Muscle of arm (tissue), 1 donor: ENCODE measurements at regions not wholly inside any gene's neighbourhood (a gene's known extent, or its start where the extent isn't known, plus 50 kb on each side); places are given as distances from the start of the nearest gene placed in this dataset.
"Not testable (repeated sequence)": the region's sequence is repeated elsewhere in the genome, so short reads cannot be mapped to it uniquely, and the experiment has no call there.

Source experiments
- DNase-seq: peaks from one replicate; pipeline ENCODE4 v3.0.0-alpha.2; 2013

- DNase-seq, result no peak
These were observed 726.7 kb downstream of the GRXCR1 start for GRCh38 chr4:43619219-43619618.

GRCh38 chr4:43637893-43638292, 745.4 kb downstream of the GRXCR1 start:
- DNase-seq, result not testable (repeated sequence)

GRCh38 chr4:43651991-43652390, 759.5 kb downstream of the GRXCR1 start:
- DNase-seq, result no peak

GRCh38 chr4:43659547-43659946, 767.0 kb downstream of the GRXCR1 start:
- not testable (repeated sequence) for DNase-seq

GRCh38 chr4:43672265-43672885, 776.2 kb downstream of the KCTD8 start:
- not testable (repeated sequence) for DNase-seq

- no peak for DNase-seq
These were observed 768.2 kb downstream of the KCTD8 start for GRCh38 chr4:43680421-43680820.

- no peak for DNase-seq
These were observed 766.1 kb downstream of the KCTD8 start for GRCh38 chr4:43682551-43682950.

- DNase-seq, result no peak
These were observed 758.5 kb downstream of the KCTD8 start for GRCh38 chr4:43690116-43690515.

- no peak for DNase-seq
These were observed 754.7 kb downstream of the KCTD8 start for GRCh38 chr4:43693876-43694275.

GRCh38 chr4:43709443-43709842, 739.2 kb downstream of the KCTD8 start:
- DNase-seq, result no peak

- no peak for DNase-seq
These were observed 731.8 kb downstream of the KCTD8 start for GRCh38 chr4:43716721-43717395.

GRCh38 chr4:43718369-43718768, 730.2 kb downstream of the KCTD8 start:
- DNase-seq, result no peak

GRCh38 chr4:43732829-43733426, 715.7 kb downstream of the KCTD8 start:
- DNase-seq, result no peak

- DNase-seq, result no peak
These were observed 706.5 kb downstream of the KCTD8 start for GRCh38 chr4:43742083-43742482.

GRCh38 chr4:43754566-43754965, 694.0 kb downstream of the KCTD8 start:
- DNase-seq, result no peak

GRCh38 chr4:43757147-43757546, 691.5 kb downstream of the KCTD8 start:
- no peak for DNase-seq

- no peak for DNase-seq
These were observed 689.8 kb downstream of the KCTD8 start for GRCh38 chr4:43758836-43759235.

GRCh38 chr4:43763029-43763610, 685.5 kb downstream of the KCTD8 start:
- no peak for DNase-seq

- no peak for DNase-seq
These were observed 683.1 kb downstream of the KCTD8 start for GRCh38 chr4:43765514-43765913.

GRCh38 chr4:43766648-43767047, 682.0 kb downstream of the KCTD8 start:
- no peak for DNase-seq

- no peak for DNase-seq
These were observed 672.2 kb downstream of the KCTD8 start for GRCh38 chr4:43776371-43776770.

GRCh38 chr4:43778187-43778915, 670.3 kb downstream of the KCTD8 start:
- no peak for DNase-seq
